Activated CD4-positive, CD25-positive, alpha-beta regulatory T cell treated with anti-CD3 and anti-CD28 coated beads, Interleukin-2, amount 50 U/mL, for 24 hours (primary cell): ENCODE measurements at regions not wholly inside any gene's neighbourhood (a gene's known extent, or its start where the extent isn't known, plus 50 kb on each side); places are given as distances from the start of the nearest gene placed in this dataset.

Experiments used
- ATAC-seq, 2 donors: fragments of 150-1000 bp; cut with Tn5 transposase; one replicate each; pipeline ENCODE4 v1.10.0; 2021; ENCODE audit warnings: mild to moderate bottlenecking in 1 of 2, moderate library complexity in 1 of 2

- no peak for ATAC-seq
These were observed 56.4 kb upstream of the ARRDC4 start for GRCh38 chr15:97903971-97904572.

GRCh38 chr15:97909291-97909891 lies 51.1 kb upstream of the ARRDC4 start:
- ATAC-seq, result no peak
